DND-41 (cell line): ENCODE measurements at regions not wholly inside any gene's neighbourhood (a gene's known extent, or its start where the extent isn't known, plus 50 kb on each side); places are given as distances from the start of the nearest gene placed in this dataset.

ENCODE experiments used
- ATAC-seq: fragments of 200-7000 bp; cut with Tn5 transposase; 3 replicates; pipeline ENCODE4 v1.9.1; 2021; ENCODE audit warnings: low read depth; ENCODE audit not compliant: insufficient read depth
- DNase-seq: peaks from one replicate; pipeline ENCODE4 v3.0.0-alpha.2; 2020
- H2AFZ ChIP-seq: 2 replicates; pipeline ENCODE4 v1.6.0; 2012; ENCODE audit warnings: low read depth, low read length
- H3K27ac ChIP-seq: 2 replicates; pipeline ENCODE4 v1.5.1; 2012; ENCODE audit warnings: low read length, inconsistent platforms
- H3K27me3 ChIP-seq: fragments of 200-600 bp; sonication (generic); 2 replicates; pipeline ENCODE4 v1.6.0; 2012; ENCODE audit warnings: low read length, mild to moderate bottlenecking, inconsistent platforms; ENCODE audit not compliant: insufficient read depth, poor library complexity
- H3K36me3 ChIP-seq: 2 replicates; pipeline ENCODE4 v1.5.1; 2012; ENCODE audit warnings: low read length, inconsistent platforms; ENCODE audit not compliant: insufficient read depth
- H3K4me1 ChIP-seq: 2 replicates; pipeline ENCODE4 v1.5.1; 2012; ENCODE audit warnings: mild to moderate bottlenecking, low read length; ENCODE audit not compliant: insufficient read depth
- H3K4me2 ChIP-seq: 2 replicates; pipeline ENCODE4 v1.6.0; 2012; ENCODE audit warnings: mild to moderate bottlenecking, moderate library complexity, low read length, inconsistent platforms; ENCODE audit not compliant: insufficient read depth
- H3K4me3 ChIP-seq, 2 experiments: fragments of 200-600 bp in 1 of 2; shearing (Covaris generic) in 1 of 2; 2 replicates each; pipeline ENCODE4 v1.5.1; 2012 to 2016; ENCODE audit warnings: inconsistent platforms in 2 of 2, low read length in 2 of 2, mild to moderate bottlenecking in 2 of 2, low read depth in 1 of 2, moderate library complexity in 1 of 2
- H3K79me2 ChIP-seq: 2 replicates; pipeline ENCODE4 v1.6.0; 2012; ENCODE audit warnings: low read length, inconsistent platforms; ENCODE audit not compliant: insufficient read depth
- H3K9ac ChIP-seq: 2 replicates; pipeline ENCODE4 v1.6.0; 2012; ENCODE audit warnings: low read depth, mild to moderate bottlenecking, inconsistent platforms, low read length, moderate library complexity
- H3K9me3 ChIP-seq: 2 replicates; pipeline ENCODE4 v1.5.1; 2012; ENCODE audit warnings: low read length, moderate library complexity, mild to moderate bottlenecking, inconsistent platforms; ENCODE audit not compliant: insufficient read depth, severe bottlenecking
- H4K20me1 ChIP-seq: 2 replicates; pipeline ENCODE4 v1.6.0; 2012; ENCODE audit warnings: low read length; ENCODE audit not compliant: insufficient read depth
- EZH2 ChIP-seq: IDR thresholded peaks from 3 replicates; pipeline ENCODE4 v1.6.1; 2012; ENCODE audit warnings: borderline replicate concordance, low read depth, mild to moderate bottlenecking, moderate library complexity, low read length, inconsistent platforms; ENCODE audit not compliant: severe bottlenecking
- TF ChIP-seq, protein P1 (sequence below): IDR thresholded peaks from 2 replicates; pipeline ENCODE4 v1.5.1; 2012; ENCODE audit warnings: borderline replicate concordance, low read length, moderate library complexity, mild to moderate bottlenecking; ENCODE audit not compliant: poor library complexity, severe bottlenecking; ENCODE audit errors: extremely low read depth

DNA sequence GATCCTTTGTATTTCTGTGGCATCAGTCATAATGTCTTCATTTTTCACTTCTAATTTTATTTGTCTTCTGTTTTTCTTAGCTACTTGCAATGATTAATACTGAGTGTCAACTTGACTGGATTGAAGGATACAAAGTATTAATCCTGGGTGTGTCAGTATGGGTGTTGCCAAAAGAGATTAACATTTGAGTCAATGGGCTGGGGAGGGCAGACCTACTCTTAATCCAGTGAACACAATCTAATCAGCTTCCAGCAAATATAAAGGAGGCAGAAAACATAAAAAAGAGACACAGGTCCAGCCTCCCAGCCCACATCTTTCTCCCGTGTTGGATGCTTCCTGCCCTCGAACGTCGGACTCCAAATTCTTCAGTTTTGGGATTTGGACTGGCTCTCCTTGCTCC lies 640.9 kb upstream of the MIR17HG start:
- Histone ChIP-seq H3K27me3 (no peaks in the 10 kb centered on the region), H3K9ac (no peak overlapping the region), H3K4me2 (no peak overlapping the region), H3K79me2 (no peaks in the 10 kb centered on the region), H3K9me3 (no peaks in the 10 kb centered on the region), H2AFZ (no peak overlapping the region), H3K4me1 (no peaks in the 10 kb centered on the region), H3K27ac (no peak overlapping the region), H4K20me1 (no peaks in the 10 kb centered on the region), H3K36me3 (no peaks in the 10 kb centered on the region), H3K4me3 (no peak overlapping the region)
- no peak for TF ChIP-seq EZH2
- TF ChIP-seq, protein P1, sequence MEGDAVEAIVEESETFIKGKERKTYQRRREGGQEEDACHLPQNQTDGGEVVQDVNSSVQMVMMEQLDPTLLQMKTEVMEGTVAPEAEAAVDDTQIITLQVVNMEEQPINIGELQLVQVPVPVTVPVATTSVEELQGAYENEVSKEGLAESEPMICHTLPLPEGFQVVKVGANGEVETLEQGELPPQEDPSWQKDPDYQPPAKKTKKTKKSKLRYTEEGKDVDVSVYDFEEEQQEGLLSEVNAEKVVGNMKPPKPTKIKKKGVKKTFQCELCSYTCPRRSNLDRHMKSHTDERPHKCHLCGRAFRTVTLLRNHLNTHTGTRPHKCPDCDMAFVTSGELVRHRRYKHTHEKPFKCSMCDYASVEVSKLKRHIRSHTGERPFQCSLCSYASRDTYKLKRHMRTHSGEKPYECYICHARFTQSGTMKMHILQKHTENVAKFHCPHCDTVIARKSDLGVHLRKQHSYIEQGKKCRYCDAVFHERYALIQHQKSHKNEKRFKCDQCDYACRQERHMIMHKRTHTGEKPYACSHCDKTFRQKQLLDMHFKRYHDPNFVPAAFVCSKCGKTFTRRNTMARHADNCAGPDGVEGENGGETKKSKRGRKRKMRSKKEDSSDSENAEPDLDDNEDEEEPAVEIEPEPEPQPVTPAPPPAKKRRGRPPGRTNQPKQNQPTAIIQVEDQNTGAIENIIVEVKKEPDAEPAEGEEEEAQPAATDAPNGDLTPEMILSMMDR, result no peak
- no peak for ATAC-seq
- DNase-seq, result no peak

DNA sequence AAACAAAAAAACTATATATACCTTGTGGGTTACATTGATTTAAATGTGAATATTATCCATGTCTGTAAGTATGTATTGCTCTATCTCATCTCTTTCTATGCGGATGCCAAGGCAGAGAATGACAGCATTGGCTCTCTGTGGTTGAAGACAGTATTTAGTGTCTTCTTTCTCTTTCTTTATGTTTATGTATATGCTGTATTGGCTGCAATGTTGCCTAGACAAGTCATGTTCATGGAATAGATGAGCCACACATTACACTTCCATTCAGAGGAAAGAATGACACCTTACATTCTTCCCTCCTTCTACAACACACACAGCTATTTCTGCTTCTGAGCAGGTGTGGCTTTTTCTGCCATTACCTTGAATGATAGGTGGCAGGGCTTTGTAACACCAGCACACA lies 639.4 kb upstream of the MIR17HG start:
- no peaks in the 10 kb centered on the region for H4K20me1 ChIP-seq
- no peak overlapping the region for H2AFZ ChIP-seq
- no peak overlapping the region for H3K27ac ChIP-seq
- H3K79me2 ChIP-seq, result no peaks in the 10 kb centered on the region
- H3K9ac ChIP-seq, result no peak overlapping the region
- H3K4me2 ChIP-seq, result no peak overlapping the region
- TF ChIP-seq, protein P1, result no peak
- no peak for TF ChIP-seq EZH2
- ATAC-seq (no peak), DNase-seq (no peak)
- no peaks in the 10 kb centered on the region for H3K27me3 ChIP-seq
- H3K36me3 ChIP-seq, result no peaks in the 10 kb centered on the region
- H3K4me3 ChIP-seq, result no peak overlapping the region
- H3K9me3 ChIP-seq, result no peaks in the 10 kb centered on the region
- H3K4me1 ChIP-seq, result no peaks in the 10 kb centered on the region

DNA sequence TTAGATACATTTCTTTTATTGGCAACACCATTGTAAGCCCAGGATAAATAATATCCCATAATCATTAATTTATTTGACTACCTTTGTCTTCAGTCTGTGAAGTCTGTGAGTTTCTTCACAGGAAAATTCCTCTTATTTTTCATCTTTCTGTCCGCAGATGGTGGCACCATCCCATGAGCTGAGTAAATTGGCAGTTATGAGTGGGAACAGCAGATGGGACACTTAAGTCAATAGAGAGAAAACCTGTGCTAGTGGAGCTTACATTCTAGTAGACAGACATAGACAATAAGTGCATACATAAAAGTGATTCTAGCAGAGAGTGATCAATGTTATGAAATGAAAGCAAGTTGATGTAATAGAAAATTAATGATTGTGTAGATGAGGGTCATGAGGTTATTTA lies 638.2 kb upstream of the MIR17HG start:
- TF ChIP-seq, protein P1, result no peak
- TF ChIP-seq EZH2, result no peak
- Histone ChIP-seq H3K27ac (no peak overlapping the region), H4K20me1 (no peaks in the 10 kb centered on the region), H2AFZ (no peak overlapping the region), H3K27me3 (no peaks in the 10 kb centered on the region), H3K79me2 (no peaks in the 10 kb centered on the region), H3K36me3 (no peaks in the 10 kb centered on the region), H3K4me1 (no peaks in the 10 kb centered on the region), H3K9ac (no peak overlapping the region), H3K9me3 (no peaks in the 10 kb centered on the region), H3K4me2 (no peak overlapping the region), H3K4me3 (no peak overlapping the region)
- DNase-seq (no peak), ATAC-seq (no peak)
